Kidney epithelial cell (primary cell): ENCODE measurements at regions not wholly inside any gene's neighbourhood (a gene's known extent, or its start where the extent isn't known, plus 50 kb on each side); places are given as distances from the start of the nearest gene placed in this dataset.

Experiments
- DNase-seq: peaks from one replicate; pipeline ENCODE4 v3.0.0-alpha.2; 2010; ENCODE audit warnings: low read depth
- H3K27me3 ChIP-seq: 2 replicates; pipeline ENCODE4 v1.6.0; 2011; ENCODE audit warnings: low read length; ENCODE audit not compliant: control insufficient read depth, insufficient read depth
- H3K36me3 ChIP-seq: 2 replicates; pipeline ENCODE4 v1.5.1; 2011; ENCODE audit warnings: low read length; ENCODE audit not compliant: control insufficient read depth, insufficient read depth
- H3K4me3 ChIP-seq: 2 replicates; pipeline ENCODE4 v1.5.1; 2011; ENCODE audit warnings: low read depth, mild to moderate bottlenecking, control low read depth, low read length
- TF ChIP-seq, protein P1 (sequence below): IDR thresholded peaks from 2 replicates; pipeline ENCODE4 v1.5.1; 2011; ENCODE audit warnings: mild to moderate bottlenecking, moderate library complexity, low read length, control low read depth, inconsistent platforms; ENCODE audit not compliant: insufficient read depth, poor library complexity, severe bottlenecking

DNA sequence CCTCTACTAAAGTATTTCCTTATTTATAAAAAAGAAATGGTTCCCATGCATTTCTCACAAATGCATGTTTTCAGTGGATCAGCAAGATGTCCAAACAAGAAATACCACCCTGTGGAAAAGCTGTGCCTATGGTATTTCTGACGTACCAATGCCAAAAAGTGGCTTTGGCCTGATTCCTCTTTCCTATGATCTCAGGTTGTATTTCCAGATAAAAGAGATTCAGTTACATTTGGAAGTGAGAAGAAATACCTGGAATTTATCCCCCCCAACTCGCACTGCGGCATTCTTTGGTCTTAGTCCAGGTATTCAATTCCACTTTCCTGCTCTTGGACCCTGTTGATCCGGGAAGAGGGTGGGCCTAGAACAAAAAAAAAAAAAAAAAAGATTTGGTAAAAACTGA is 815.9 kb upstream of the FRG1 start:
- Histone ChIP-seq H3K27me3 (no peaks in the 10 kb centered on the region), H3K36me3 (no peaks in the 10 kb centered on the region), H3K4me3 (no peak overlapping the region)
- DNase-seq: no peak
- TF ChIP-seq, protein P1, sequence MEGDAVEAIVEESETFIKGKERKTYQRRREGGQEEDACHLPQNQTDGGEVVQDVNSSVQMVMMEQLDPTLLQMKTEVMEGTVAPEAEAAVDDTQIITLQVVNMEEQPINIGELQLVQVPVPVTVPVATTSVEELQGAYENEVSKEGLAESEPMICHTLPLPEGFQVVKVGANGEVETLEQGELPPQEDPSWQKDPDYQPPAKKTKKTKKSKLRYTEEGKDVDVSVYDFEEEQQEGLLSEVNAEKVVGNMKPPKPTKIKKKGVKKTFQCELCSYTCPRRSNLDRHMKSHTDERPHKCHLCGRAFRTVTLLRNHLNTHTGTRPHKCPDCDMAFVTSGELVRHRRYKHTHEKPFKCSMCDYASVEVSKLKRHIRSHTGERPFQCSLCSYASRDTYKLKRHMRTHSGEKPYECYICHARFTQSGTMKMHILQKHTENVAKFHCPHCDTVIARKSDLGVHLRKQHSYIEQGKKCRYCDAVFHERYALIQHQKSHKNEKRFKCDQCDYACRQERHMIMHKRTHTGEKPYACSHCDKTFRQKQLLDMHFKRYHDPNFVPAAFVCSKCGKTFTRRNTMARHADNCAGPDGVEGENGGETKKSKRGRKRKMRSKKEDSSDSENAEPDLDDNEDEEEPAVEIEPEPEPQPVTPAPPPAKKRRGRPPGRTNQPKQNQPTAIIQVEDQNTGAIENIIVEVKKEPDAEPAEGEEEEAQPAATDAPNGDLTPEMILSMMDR: no peak

DNA sequence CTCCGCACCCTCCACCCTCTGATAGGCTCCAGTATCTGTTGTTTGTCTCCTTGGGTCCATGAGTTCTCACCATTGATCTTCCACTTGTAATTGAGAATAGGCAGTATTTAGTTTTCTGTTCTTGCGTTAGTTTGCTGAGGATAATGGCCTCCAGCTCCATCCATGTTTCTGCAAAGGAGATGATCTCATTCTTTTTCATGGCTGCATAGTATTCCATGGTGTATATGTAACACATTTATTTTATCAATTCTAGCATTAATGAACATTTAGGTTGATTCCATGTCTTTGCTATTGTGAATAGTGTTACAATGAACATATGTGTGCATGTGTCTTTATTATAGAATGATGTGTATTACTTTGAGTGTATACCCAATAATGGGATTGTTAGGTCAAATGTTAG is 814.6 kb upstream of the FRG1 start:
- TF ChIP-seq, protein P1: no peak

DNA sequence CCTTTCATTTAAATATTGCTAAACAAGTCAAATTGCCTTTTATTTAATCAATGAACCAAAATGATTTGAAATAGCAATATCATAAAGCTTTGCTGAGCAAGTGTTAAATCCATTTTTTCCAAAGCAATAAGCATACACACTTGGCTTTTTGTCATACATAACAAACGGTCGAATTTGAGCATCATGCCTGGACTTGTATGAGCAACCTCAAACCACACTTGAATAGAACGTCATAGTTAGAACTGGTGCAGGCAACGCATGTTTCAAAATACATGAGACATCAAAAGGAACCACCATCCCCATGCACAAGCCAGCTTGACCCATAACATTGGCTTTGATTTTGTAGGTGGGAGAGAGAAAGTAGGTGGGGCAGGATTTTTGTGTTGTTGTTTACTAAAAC is 812.3 kb upstream of the FRG1 start:
- no peak for DNase-seq

More for the DNA sequence above, 814.6 kb upstream of the FRG1 start:
- no peak for DNase-seq
- Histone ChIP-seq H3K36me3 (no peaks in the 10 kb centered on the region), H3K27me3 (no peaks in the 10 kb centered on the region), H3K4me3 (no peak overlapping the region)

DNA sequence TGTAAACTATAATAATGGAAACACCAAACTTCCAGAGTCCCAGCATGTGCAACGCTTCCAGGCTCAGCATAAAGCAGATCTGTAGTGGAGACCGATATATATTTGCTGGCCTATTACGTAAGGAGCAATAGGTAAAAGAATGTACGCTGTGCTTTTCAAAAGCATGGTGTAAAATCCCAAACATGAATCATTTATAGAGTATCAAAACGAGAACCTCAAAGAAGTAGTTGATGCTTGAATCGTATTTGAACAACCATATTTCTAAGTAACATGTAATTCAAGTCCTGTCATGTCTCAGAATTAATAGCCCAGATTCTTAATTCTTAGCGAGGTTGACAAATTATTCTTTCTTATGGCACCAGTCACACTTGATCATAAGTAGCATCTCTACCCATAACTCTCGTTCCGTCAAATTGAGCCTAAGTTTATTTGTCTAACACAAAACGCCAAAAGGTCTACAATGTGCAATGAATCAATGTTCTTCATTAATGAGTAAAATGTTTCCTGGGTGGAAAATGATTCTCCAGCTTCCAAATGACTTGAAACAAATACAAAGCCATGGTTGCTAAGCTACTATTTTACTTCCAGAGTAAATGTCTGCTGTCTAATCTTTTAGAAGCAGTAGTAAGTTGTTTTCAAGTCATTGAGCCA is 811.5 kb upstream of the FRG1 start:
- no peaks in the 10 kb centered on the region for H3K27me3 ChIP-seq
- H3K4me3 ChIP-seq: no peak overlapping the region
- H3K36me3 ChIP-seq: no peaks in the 10 kb centered on the region
- TF ChIP-seq, protein P1: no peak
- no peak for DNase-seq

More for the DNA sequence above, 812.3 kb upstream of the FRG1 start:
- H3K4me3 ChIP-seq: no peak overlapping the region
- TF ChIP-seq, protein P1: no peak
- H3K27me3 ChIP-seq: no peaks in the 10 kb centered on the region
- H3K36me3 ChIP-seq: no peaks in the 10 kb centered on the region

DNA sequence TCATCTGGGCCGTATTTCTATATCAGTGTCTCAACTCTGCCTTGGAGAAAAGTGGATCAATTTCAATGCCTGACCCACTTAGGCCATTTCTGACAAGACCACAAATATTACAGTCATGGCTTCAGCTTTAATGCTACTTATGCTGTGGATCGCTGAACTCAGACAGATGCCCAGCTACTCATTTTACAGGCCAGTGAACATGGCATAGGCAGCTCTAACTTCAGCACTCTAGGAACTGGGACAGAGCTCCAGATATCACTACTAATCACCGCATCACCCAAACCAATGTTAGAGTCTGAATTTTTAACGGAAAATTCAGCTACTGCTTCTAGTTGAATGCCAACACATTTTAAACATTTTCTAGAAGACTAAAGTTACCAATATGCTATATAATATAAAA is 809.6 kb upstream of the FRG1 start:
- Histone ChIP-seq H3K4me3 (no peak overlapping the region), H3K36me3 (no peaks in the 10 kb centered on the region), H3K27me3 (no peaks in the 10 kb centered on the region)
- TF ChIP-seq, protein P1: no peak
- DNase-seq: no peak

DNA sequence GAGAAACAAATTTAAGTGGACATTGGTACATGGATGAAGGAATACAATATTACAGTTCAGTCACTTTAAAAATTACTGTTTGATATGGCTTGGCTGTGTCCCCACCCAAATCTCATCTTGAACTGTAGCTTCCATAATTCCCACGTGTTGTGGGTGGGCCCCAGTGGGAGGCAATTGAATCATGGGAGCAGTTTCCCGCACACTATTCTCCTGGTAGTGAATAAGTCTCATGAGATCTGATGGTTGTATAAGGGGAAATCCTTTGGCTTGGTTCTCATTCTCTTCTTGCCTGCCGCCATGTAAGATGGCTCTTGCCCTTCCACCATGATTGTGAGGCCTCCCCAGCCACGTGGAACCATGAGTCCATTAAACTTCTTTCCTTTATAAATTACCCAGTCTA is 804.2 kb upstream of the FRG1 start:
- Histone ChIP-seq H3K4me3 (no peak overlapping the region), H3K27me3 (no peaks in the 10 kb centered on the region), H3K36me3 (no peaks in the 10 kb centered on the region)
- TF ChIP-seq, protein P1: no peak
- no peak for DNase-seq
